WTC11 (cell line): ENCODE measurements at regions not wholly inside any gene's neighbourhood (a gene's known extent, or its start where the extent isn't known, plus 50 kb on each side); places are given as distances from the start of the nearest gene placed in this dataset.

Experiments used
- CREM ChIP-seq: sonication (generic); formaldehyde crosslinking; IDR thresholded peaks from 2 replicates; pipeline ENCODE4 v1.8.1; 2022; ENCODE audit warnings: mild to moderate bottlenecking, missing genetic modification reagents, moderate library complexity
- ESRRA ChIP-seq: sonication (generic); formaldehyde crosslinking; IDR thresholded peaks from 2 replicates; pipeline ENCODE4 v1.8.1; 2022; ENCODE audit warnings: mild to moderate bottlenecking, missing genetic modification reagents, borderline replicate concordance
- GABPB1 ChIP-seq: sonication (generic); formaldehyde crosslinking; IDR thresholded peaks from 2 replicates; pipeline ENCODE4 v1.8.1; 2023; ENCODE audit warnings: mild to moderate bottlenecking, missing genetic modification reagents
- NR3C1 ChIP-seq: sonication (generic); formaldehyde crosslinking; conservative IDR thresholded peaks from 2 replicates; pipeline ENCODE4 v1.8.1; 2023; ENCODE audit warnings: low read depth, mild to moderate bottlenecking, missing genetic modification reagents
- PRRX2 ChIP-seq: fragments of 250-450 bp; sonication (Bioruptor Pico); IDR thresholded peaks from 2 replicates; pipeline ENCODE4 v1.8.0; 2021; ENCODE audit warnings: mild to moderate bottlenecking
- TEAD1 ChIP-seq: sonication (generic); formaldehyde crosslinking; IDR thresholded peaks from 2 replicates; pipeline ENCODE4 v1.8.0; 2022; ENCODE audit warnings: mild to moderate bottlenecking, missing genetic modification reagents
- TF ChIP-seq, protein P1 (sequence below): sonication (generic); formaldehyde crosslinking; IDR thresholded peaks from 2 replicates; pipeline ENCODE4 v1.8.0; 2022; ENCODE audit warnings: mild to moderate bottlenecking, missing genetic modification reagents
- TF ChIP-seq, protein P2 (sequence below): fragments of 200-600 bp; IDR thresholded peaks from 2 replicates; pipeline ENCODE4 v1.8.0; 2022; ENCODE audit warnings: antibody characterized with exemption
- TF ChIP-seq, protein P3 (sequence below): sonication (generic); formaldehyde crosslinking; IDR thresholded peaks from 2 replicates; pipeline ENCODE4 v1.8.1; 2023; ENCODE audit warnings: mild to moderate bottlenecking, missing genetic modification reagents, moderate library complexity
- TF ChIP-seq, protein P4 (sequence below): sonication (generic); formaldehyde crosslinking; IDR thresholded peaks from 2 replicates; pipeline ENCODE4 v1.8.1; 2023; ENCODE audit warnings: mild to moderate bottlenecking, missing genetic modification reagents, moderate library complexity
- TF ChIP-seq, protein P5 (sequence below): sonication (generic); formaldehyde crosslinking; IDR thresholded peaks from 2 replicates; pipeline ENCODE4 v1.8.0; 2023; ENCODE audit warnings: mild to moderate bottlenecking, missing genetic modification reagents
- TF ChIP-seq, protein P6 (sequence below): sonication (generic); formaldehyde crosslinking; conservative IDR thresholded peaks from 2 replicates; pipeline ENCODE4 v1.8.1; 2022; ENCODE audit warnings: mild to moderate bottlenecking, missing genetic modification reagents
- TF ChIP-seq, protein P7 (sequence below): sonication (generic); formaldehyde crosslinking; IDR thresholded peaks from 2 replicates; pipeline ENCODE4 v1.8.0; 2023; ENCODE audit warnings: missing genetic modification reagents
- TF ChIP-seq, protein P8 (sequence below): fragments of 250-450 bp; sonication (Bioruptor Pico); IDR thresholded peaks from 2 replicates; pipeline ENCODE4 v1.9.0; 2021; ENCODE audit warnings: mild to moderate bottlenecking

DNA sequence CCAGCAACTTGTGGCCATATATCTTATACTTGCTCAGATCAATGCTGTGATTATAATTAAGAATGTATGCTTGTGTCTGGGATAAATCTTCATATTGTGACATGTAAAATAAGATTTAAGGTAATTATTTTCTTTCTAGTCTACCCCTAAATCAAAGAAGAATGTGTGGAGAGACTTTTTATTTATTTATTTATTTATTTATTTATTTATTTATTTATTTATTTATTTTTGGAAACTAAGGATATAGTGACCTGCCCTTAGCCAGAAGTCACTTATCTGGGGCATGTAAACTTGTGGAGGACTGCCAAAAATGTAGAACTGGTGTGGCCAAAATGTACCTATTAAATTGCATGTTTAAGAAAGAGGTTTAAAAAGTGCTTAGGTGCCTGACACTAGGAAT is 144.3 kb downstream of the BEND2 start:
- TF ChIP-seq, protein P1, sequence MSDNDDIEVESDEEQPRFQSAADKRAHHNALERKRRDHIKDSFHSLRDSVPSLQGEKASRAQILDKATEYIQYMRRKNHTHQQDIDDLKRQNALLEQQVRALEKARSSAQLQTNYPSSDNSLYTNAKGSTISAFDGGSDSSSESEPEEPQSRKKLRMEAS (CRISPR knock-in tag), result no peak
- TF ChIP-seq, protein P2, sequence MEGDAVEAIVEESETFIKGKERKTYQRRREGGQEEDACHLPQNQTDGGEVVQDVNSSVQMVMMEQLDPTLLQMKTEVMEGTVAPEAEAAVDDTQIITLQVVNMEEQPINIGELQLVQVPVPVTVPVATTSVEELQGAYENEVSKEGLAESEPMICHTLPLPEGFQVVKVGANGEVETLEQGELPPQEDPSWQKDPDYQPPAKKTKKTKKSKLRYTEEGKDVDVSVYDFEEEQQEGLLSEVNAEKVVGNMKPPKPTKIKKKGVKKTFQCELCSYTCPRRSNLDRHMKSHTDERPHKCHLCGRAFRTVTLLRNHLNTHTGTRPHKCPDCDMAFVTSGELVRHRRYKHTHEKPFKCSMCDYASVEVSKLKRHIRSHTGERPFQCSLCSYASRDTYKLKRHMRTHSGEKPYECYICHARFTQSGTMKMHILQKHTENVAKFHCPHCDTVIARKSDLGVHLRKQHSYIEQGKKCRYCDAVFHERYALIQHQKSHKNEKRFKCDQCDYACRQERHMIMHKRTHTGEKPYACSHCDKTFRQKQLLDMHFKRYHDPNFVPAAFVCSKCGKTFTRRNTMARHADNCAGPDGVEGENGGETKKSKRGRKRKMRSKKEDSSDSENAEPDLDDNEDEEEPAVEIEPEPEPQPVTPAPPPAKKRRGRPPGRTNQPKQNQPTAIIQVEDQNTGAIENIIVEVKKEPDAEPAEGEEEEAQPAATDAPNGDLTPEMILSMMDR, result no peak
- TF ChIP-seq GABPB1 (CRISPR knock-in tag) (no peak), PRRX2 (CRISPR knock-in tag) (no peak), TEAD1 (CRISPR knock-in tag) (no peak), NR3C1 (no peak), CREM (CRISPR knock-in tag) (no peak), ESRRA (CRISPR knock-in tag) (no peak)
- TF ChIP-seq, protein P3, sequence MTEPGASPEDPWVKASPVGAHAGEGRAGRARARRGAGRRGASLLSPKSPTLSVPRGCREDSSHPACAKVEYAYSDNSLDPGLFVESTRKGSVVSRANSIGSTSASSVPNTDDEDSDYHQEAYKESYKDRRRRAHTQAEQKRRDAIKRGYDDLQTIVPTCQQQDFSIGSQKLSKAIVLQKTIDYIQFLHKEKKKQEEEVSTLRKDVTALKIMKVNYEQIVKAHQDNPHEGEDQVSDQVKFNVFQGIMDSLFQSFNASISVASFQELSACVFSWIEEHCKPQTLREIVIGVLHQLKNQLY, result no peak
- TF ChIP-seq, protein P4, sequence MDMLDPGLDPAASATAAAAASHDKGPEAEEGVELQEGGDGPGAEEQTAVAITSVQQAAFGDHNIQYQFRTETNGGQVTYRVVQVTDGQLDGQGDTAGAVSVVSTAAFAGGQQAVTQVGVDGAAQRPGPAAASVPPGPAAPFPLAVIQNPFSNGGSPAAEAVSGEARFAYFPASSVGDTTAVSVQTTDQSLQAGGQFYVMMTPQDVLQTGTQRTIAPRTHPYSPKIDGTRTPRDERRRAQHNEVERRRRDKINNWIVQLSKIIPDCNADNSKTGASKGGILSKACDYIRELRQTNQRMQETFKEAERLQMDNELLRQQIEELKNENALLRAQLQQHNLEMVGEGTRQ (CRISPR knock-in tag), result no peak
- TF ChIP-seq, protein P5, sequence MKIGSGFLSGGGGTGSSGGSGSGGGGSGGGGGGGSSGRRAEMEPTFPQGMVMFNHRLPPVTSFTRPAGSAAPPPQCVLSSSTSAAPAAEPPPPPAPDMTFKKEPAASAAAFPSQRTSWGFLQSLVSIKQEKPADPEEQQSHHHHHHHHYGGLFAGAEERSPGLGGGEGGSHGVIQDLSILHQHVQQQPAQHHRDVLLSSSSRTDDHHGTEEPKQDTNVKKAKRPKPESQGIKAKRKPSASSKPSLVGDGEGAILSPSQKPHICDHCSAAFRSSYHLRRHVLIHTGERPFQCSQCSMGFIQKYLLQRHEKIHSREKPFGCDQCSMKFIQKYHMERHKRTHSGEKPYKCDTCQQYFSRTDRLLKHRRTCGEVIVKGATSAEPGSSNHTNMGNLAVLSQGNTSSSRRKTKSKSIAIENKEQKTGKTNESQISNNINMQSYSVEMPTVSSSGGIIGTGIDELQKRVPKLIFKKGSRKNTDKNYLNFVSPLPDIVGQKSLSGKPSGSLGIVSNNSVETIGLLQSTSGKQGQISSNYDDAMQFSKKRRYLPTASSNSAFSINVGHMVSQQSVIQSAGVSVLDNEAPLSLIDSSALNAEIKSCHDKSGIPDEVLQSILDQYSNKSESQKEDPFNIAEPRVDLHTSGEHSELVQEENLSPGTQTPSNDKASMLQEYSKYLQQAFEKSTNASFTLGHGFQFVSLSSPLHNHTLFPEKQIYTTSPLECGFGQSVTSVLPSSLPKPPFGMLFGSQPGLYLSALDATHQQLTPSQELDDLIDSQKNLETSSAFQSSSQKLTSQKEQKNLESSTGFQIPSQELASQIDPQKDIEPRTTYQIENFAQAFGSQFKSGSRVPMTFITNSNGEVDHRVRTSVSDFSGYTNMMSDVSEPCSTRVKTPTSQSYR (CRISPR knock-in tag), result no peak
- TF ChIP-seq, protein P6, sequence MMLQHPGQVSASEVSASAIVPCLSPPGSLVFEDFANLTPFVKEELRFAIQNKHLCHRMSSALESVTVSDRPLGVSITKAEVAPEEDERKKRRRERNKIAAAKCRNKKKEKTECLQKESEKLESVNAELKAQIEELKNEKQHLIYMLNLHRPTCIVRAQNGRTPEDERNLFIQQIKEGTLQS (CRISPR knock-in tag), result no peak
- TF ChIP-seq, protein P7, sequence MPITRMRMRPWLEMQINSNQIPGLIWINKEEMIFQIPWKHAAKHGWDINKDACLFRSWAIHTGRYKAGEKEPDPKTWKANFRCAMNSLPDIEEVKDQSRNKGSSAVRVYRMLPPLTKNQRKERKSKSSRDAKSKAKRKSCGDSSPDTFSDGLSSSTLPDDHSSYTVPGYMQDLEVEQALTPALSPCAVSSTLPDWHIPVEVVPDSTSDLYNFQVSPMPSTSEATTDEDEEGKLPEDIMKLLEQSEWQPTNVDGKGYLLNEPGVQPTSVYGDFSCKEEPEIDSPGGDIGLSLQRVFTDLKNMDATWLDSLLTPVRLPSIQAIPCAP, result no peak
- TF ChIP-seq, protein P8, sequence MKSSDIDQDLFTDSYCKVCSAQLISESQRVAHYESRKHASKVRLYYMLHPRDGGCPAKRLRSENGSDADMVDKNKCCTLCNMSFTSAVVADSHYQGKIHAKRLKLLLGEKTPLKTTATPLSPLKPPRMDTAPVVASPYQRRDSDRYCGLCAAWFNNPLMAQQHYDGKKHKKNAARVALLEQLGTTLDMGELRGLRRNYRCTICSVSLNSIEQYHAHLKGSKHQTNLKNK (CRISPR knock-in tag), result no peak
